HG03571 (cell line): ENCODE measurements at regions not wholly inside any gene's neighbourhood (a gene's known extent, or its start where the extent isn't known, plus 50 kb on each side); places are given as distances from the start of the nearest gene placed in this dataset.
"Not testable (repeated sequence)": the region's sequence is repeated elsewhere in the genome, so short reads cannot be mapped to it uniquely, and the experiment has no call there.

Source experiments
- ATAC-seq: cut with Tn5 transposase; IDR thresholded peaks from one replicate; pipeline ENCODE4 v1.9.1; 2021; ENCODE audit not compliant: unreplicated experiment

GRCh38 chr6:164610859-164611258, 698.5 kb downstream of the C6orf118 start:
- not testable (repeated sequence) for ATAC-seq

DNA sequence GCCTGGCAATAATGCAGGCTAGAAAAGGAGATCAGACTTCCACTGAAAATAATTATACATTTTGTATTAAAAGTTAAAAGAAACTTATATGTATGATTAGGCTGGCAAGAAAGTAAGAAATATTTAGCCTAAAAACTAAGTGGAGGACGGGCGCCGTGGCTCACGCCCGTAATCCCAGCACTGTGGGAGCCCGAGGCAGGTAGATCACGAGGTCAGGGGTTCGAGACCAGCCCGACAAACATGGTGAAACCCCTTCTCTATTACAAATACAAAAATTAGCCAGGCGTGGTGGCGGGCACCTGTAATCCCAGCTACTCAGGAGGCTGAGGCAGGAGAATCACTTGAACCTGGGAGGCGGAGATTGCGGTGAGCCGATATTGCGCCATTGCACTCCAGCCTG, 707.0 kb downstream of the C6orf118 start:
- not testable (repeated sequence) for ATAC-seq

DNA sequence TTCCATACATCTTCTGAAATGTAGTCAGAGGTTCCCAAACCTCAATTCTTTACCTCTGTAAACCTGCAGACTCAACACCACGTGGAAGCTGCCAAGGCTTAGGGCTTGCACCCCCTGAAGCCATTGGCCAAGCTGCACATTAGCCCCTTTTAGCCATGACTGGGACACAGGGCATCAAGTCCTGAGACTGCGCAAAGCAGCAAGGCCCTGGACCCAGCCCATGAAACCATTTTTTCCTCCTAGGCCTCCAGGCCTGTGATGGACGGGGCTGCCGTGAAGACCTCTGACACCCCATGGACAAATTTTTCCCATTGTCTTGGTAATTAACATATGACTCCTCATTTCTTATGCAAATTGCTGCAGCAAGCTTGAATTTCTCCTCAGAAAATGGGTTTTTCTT, 727.8 kb downstream of the C6orf118 start:
- no peak for ATAC-seq

GRCh38 chr6:164579035-164579434, 730.4 kb downstream of the C6orf118 start:
- no peak for ATAC-seq

GRCh38 chr6:164578616-164579015, 730.8 kb downstream of the C6orf118 start:
- no peak for ATAC-seq

GRCh38 chr6:164570801-164571200, 738.6 kb downstream of the C6orf118 start:
- ATAC-seq: no peak

- no peak for ATAC-seq
Measured at GRCh38 chr6:164569509-164569908, 739.9 kb downstream of the C6orf118 start.

DNA sequence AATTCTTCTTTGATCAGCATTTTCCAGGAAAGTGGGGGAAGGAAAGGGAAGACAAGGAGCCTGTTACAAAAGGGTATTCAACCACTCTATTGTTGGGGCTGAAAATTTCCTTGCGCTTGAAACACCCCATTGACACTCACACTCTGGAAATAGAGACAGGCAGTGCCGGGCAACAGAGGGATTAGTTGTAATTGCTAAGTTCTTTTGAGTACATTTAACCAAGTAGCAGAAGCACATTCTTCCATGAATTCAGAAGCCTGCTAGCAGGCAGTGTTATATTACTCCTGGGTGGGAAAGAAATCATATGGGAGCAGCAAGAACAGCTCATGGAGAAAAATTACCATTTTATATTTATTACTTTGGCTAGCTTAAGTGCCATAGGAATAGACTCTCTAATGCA, 745.5 kb downstream of the C6orf118 start:
- no peak for ATAC-seq

- ATAC-seq: no peak
Measured at GRCh38 chr6:164561656-164562055, 747.7 kb downstream of the C6orf118 start.

DNA sequence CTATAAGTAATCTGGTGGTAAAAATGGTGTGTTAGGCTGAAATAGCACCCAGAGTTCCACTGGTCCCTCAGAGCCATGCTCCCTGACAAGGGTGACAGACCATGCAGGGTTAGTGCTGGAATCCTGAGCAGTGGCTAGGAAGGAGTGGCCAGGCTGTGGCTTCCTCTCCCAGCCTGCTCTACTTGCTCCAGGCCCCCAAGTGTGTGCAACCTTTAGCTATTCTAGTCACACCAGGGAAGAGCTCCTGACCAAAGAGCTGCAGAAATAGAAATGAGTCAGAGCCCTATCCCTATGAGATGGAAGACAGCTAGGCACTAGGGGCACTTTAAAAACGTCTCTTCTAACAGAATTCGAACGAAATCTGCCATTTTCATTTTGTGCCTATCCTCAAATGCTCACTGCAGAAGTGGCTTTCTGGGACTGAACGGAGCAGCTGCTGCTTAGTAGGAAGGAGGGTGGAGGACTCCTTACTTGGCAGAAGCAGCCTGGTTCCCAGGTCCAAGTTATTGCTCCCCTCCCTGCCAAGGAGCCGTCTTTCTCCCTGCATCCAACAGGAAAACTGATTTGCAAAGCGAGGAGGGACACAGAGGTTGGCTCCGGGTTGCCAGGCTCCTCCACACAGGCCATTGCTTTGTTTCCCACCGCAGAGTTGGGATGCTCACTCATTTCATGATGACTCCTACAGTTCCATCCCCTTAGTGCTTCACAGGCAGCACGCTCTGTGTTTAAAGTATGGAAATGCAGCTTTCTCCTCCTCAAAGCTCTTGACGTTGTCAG, 754.5 kb downstream of the C6orf118 start:
- no peak for ATAC-seq

DNA sequence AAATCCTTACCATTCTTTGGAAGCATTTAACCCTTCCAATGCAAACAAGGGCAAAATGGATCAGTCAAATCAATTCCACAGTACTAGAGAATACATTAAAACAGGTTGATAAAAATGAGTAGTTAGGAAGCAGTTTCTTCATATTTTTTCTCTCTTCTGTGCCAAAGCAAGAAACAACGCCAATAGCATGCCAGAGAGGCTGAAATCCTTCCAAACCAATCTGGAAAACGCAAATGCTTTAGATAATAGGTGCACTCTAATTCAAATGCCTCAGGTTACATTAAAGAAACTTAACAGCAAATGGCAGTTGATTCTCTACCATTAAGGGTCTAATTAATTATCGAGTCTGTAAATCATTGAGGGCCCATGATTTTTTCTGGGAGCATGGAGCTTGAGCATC, 755.2 kb downstream of the C6orf118 start:
- no peak for ATAC-seq

DNA sequence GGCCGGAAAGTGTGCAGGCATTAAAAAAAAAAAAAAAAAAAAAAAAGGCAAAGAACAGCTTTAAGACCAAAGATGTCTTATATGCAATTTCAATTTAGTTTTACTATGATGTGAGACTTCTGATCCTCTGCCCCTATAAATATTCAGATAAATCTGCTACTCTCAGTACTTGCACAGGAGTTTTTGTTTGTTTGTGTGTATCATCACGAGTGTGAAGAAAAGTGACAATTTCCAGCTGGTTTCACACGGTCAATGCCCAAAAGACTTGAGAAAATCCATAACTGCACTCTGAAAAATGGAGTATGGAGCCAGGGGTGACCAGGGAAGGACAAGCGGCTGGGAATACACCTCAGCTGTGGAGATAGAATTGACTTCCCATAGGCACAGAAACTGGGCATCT, 757.7 kb downstream of the C6orf118 start:
- ATAC-seq: no peak

- no peak for ATAC-seq
Measured at GRCh38 chr6:164547076-164547475, 762.3 kb downstream of the C6orf118 start.

DNA sequence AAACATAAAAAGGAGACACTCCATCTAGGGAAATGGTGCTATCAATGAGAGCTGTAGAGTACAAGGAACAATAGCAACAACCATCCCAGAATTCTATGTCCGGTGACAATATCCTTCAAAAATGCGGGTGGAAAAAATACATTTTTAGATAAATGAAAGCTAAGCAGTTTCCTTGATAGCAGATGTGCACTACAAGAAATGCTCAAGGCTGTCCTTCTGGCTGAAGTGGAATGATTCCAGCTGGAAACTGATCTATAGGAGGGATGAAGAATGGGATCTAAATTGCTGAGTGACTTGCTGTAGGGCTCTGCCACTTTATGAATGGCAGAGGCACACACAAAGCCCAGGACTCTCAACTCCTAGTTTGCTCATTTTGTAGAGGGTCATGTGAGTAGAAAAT, 763.1 kb downstream of the C6orf118 start:
- no peak for ATAC-seq

DNA sequence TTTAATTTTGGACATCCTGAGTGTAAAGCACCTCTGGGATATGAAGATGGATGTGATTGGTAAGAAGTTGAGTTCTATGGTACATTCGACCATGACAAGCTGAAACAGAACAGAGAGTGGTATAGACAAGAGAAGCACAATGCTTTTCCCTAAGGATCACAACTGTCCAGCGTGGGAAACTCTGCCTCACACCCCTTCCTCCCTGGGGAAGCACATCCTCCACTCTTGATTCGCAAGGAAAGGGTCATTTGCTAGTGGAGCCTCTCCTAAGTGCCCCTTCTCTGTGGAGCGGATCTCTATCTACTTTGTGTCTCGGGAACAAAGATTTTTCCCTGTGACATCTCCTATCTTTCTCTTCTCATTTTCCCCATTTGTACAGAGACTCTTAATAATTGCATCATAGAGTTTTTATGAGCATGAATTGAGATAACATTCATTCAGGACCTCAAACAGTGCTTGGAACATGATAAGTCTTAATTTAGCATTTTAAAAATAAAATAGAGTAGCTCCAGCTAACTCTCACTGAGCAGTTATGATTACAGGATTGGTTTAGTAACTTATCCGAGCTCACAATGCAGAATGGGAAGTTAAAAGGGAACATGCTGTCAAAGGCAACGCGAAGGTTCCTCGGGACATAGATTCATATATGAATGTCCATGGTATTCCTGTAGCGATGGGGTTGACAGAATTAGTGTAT, 775.2 kb downstream of the C6orf118 start:
- ATAC-seq: no peak

GRCh38 chr6:164533045-164533362, 776.4 kb downstream of the C6orf118 start:
- ATAC-seq: no peak

DNA sequence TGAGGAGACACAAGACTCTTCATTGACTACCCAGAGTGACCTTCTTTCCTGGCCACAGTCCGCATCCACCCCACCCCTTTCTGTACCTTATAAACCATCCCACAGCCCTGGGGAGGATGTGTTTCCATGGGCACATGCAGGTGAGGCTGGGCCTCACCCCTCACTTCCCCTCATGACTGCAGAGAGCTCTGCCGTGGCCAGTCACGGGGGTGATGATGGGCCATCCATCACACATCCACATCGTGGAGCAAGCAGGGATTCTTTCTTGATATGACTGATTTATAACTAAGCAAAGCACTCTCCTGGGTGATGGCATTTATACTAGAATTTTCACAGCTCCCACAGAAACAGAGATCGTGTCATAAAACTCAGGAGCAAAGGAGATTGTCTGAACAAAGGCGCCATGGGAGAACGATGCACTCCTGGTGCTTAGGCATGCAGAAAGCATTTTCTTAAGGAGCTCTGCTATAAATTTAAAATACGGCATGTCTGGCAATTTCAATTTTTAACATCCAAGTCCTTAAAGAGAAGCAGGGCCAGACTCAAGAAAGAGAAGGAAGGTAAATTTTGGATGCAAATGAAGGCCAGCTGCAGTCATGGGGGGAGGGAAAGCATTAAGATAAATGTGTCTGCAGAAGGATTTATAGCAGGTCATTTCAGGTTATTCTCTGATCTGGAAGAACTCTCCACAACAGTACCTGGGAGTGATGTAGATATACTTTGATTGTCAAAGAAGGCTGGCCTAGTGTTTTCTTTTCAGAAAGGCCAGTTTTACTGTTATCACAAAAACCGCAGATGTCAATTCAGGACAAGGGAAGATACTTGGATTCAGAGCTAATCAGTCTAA, 777.0 kb downstream of the C6orf118 start:
- no peak for ATAC-seq

DNA sequence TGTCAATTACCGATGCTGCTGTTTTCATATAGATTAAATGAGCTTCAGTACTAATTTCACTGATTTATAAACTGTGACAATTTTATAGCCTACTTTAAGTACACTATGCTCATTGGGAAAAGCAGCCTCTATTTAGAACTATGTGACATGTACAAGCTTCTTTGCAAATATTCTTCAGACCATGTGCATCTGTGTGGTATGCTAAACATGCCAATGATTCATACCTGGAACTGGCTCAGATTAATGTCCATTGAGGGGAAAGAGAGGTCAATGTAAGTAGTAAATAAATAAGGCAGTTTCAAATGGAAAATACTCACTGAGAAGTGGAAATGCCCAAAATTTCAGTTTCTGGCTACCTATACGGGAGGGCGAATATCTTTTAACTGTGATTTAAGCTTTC, 777.7 kb downstream of the C6orf118 start:
- ATAC-seq: no peak

- no peak for ATAC-seq
Measured at GRCh38 chr6:164528539-164528938, 780.9 kb downstream of the C6orf118 start.

- no peak for ATAC-seq
Measured at GRCh38 chr6:164523087-164523654, 786.2 kb downstream of the C6orf118 start.

DNA sequence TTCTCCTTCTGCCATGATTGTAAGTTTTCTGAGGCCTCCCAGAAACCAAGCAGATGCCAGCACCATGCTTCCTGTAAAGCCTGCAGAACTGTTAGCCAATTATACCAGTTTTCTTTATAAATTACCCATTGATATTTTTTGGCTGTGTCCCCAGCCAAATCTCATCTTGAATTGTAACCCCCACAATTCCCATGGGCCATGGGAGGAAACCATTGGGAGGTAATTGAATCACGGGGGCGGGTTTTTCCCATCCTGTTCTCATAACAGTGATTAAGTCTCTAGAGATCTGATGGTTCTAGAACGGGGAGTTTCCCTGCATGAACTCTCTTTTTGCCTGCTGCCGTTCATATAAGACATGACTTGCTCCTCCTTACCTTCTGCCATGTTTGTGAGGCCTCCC, 788.5 kb downstream of the C6orf118 start:
- no peak for ATAC-seq
